Liver (tissue), 8 donors: ENCODE measurements at regions not wholly inside any gene's neighbourhood (a gene's known extent, or its start where the extent isn't known, plus 50 kb on each side); places are given as distances from the start of the nearest gene placed in this dataset.

ENCODE experiments used
- DNase-seq: peaks from one replicate; pipeline ENCODE4 v3.0.0-alpha.2; 2017; ENCODE audit warnings: low spot score
- H3K27ac ChIP-seq, 2 donors: one replicate each; pipeline ENCODE4 v1.7.0; 2013; ENCODE audit warnings: inconsistent platforms in 2 of 2, low read length in 2 of 2, control low read depth in 1 of 2, low read depth in 1 of 2, mild to moderate bottlenecking in 1 of 2
- H3K27me3 ChIP-seq, 4 donors: one replicate each; pipeline versions ENCODE4 v1.6.1 to v1.7.0; 2013; ENCODE audit warnings: low read length in 3 of 4, inconsistent platforms in 1 of 4, mild to moderate bottlenecking in 1 of 4, moderate library complexity in 1 of 4; ENCODE audit not compliant: control insufficient read depth in 4 of 4, insufficient read depth in 4 of 4
- H3K36me3 ChIP-seq, 4 donors: one replicate each; pipeline versions ENCODE4 v1.6.1 to v1.7.0; 2013; ENCODE audit warnings: low read length in 3 of 4, mild to moderate bottlenecking in 3 of 4, low read depth in 1 of 4, moderate library complexity in 1 of 4; ENCODE audit not compliant: control insufficient read depth in 4 of 4, insufficient read depth in 3 of 4
- H3K4me1 ChIP-seq, 4 donors: one replicate each; pipeline versions ENCODE4 v1.6.1 to v1.7.0; 2013; ENCODE audit warnings: low read length in 3 of 4, mild to moderate bottlenecking in 3 of 4, moderate library complexity in 1 of 4; ENCODE audit not compliant: control insufficient read depth in 4 of 4, insufficient read depth in 4 of 4
- H3K4me3 ChIP-seq, 3 donors: one replicate each; pipeline versions ENCODE4 v1.6.1 to v1.7.0; 2013; ENCODE audit warnings: low read length in 3 of 3, control low read depth in 1 of 3, low read depth in 1 of 3, mild to moderate bottlenecking in 1 of 3
- H3K9ac ChIP-seq, 2 donors: one replicate each; pipeline ENCODE4 v1.7.0; 2013; ENCODE audit warnings: low read length in 2 of 2, mild to moderate bottlenecking in 2 of 2, moderate library complexity in 2 of 2, control low read depth in 1 of 2, low read depth in 1 of 2
- H3K9me3 ChIP-seq, 4 donors: one replicate each; pipeline versions ENCODE4 v1.6.1 to v1.7.0; 2013; ENCODE audit warnings: low read length in 3 of 4; ENCODE audit not compliant: control insufficient read depth in 4 of 4
- ATF3 ChIP-seq: IDR thresholded peaks from 2 replicates; pipeline ENCODE4 v1.6.1; 2016; ENCODE audit warnings: antibody characterized with exemption
- CTCF ChIP-seq: fragments of 150-350 bp; IDR thresholded peaks from 2 replicates; pipeline ENCODE4 v1.5.1; 2017; ENCODE audit warnings: improper control_type of control experiment, low read depth, low read length; ENCODE audit not compliant: missing input control
- EGR1 ChIP-seq, 2 donors: IDR thresholded peaks; 2 replicates each; pipeline ENCODE4 v1.6.1; 2016 to 2018; ENCODE audit warnings: antibody characterized with exemption in 2 of 2, low read depth in 2 of 2
- FOXA1 ChIP-seq: IDR thresholded peaks from 2 replicates; pipeline ENCODE4 v1.6.1; 2016; ENCODE audit warnings: antibody characterized with exemption
- FOXA2 ChIP-seq: IDR thresholded peaks from 2 replicates; pipeline ENCODE4 v1.6.1; 2016; ENCODE audit warnings: antibody characterized with exemption
- GABPA ChIP-seq, 2 donors: IDR thresholded peaks in 1 of 2; conservative IDR thresholded peaks in 1 of 2; 2 replicates each; pipeline ENCODE4 v1.6.1; 2016; ENCODE audit warnings: antibody characterized with exemption in 2 of 2, mild to moderate bottlenecking in 1 of 2, moderate library complexity in 1 of 2
- HNF4A ChIP-seq, 2 donors: conservative IDR thresholded peaks; 2 replicates each; pipeline ENCODE4 v1.6.1; 2016; ENCODE audit warnings: antibody characterized with exemption in 2 of 2, mild to moderate bottlenecking in 2 of 2
- HNF4G ChIP-seq: IDR thresholded peaks from 2 replicates; pipeline ENCODE4 v1.6.1; 2016; ENCODE audit warnings: antibody characterized with exemption
- JUND ChIP-seq, 2 donors: IDR thresholded peaks; 2 replicates each; pipeline ENCODE4 v1.6.1; 2016; ENCODE audit warnings: antibody characterized with exemption in 2 of 2
- RAD21 ChIP-seq, 2 donors: IDR thresholded peaks; 2 replicates each; pipeline ENCODE4 v1.6.1; 2016; ENCODE audit warnings: antibody characterized with exemption in 2 of 2, mild to moderate bottlenecking in 2 of 2
- REST ChIP-seq: IDR thresholded peaks from 2 replicates; pipeline ENCODE4 v1.6.1; 2016; ENCODE audit warnings: antibody characterized with exemption, mild to moderate bottlenecking
- RXRA ChIP-seq, 2 donors: IDR thresholded peaks; 2 replicates each; pipeline ENCODE4 v1.6.1; 2017 to 2018; ENCODE audit warnings: antibody characterized with exemption in 2 of 2, mild to moderate bottlenecking in 1 of 2
- TAF1 ChIP-seq: conservative IDR thresholded peaks from 2 replicates; pipeline ENCODE4 v1.6.1; 2016; ENCODE audit warnings: antibody characterized with exemption, mild to moderate bottlenecking
- YY1 ChIP-seq: IDR thresholded peaks from 2 replicates; pipeline ENCODE4 v1.6.1; 2016; ENCODE audit warnings: antibody characterized with exemption, mild to moderate bottlenecking
- ZBTB33 ChIP-seq: IDR thresholded peaks from 2 replicates; pipeline ENCODE4 v1.6.1; 2016; ENCODE audit warnings: antibody characterized with exemption
- WGBS: extraction: QIAGEN DNeasy Blood & Tissue Kit; methylation state at CpG from one replicate; pipeline ENCODE4 v1.1.7; 2013; 5-methylcytosine and 5-hydroxymethylcytosine counted together
- donor health status: healthy.
- donor health status: healthy.
- donor health status: healthy.
- donor health status: healthy.
- donor health status: healthy.

GRCh38 chr5:110852541-110852940 is 113.7 kb downstream of the SLC25A46 start:
- no peak overlapping the region for H3K27ac ChIP-seq
- TF ChIP-seq GABPA (IDR thresholded peaks at IDR 0.05 in 1 of 2, conservative IDR thresholded peaks at IDR 0.05 in 1 of 2) = no peak
- no peak overlapping the region for H3K4me3 ChIP-seq
- no peak overlapping the region for H3K9ac ChIP-seq
- no peaks in the 10 kb centered on the region for H3K36me3 ChIP-seq
- 61% methylated on average over 1 of the region's 1 CpG for WGBS
- DNase-seq = no peak
- H3K27me3 ChIP-seq = no peaks in the 10 kb centered on the region
- no peaks in the 10 kb centered on the region for H3K4me1 ChIP-seq
- peaks cover 0 to 9% (median 0%) of the 10 kb centered on the region in 4 donors for H3K9me3 ChIP-seq

GRCh38 chr5:110853267-110853666 is 114.5 kb downstream of the SLC25A46 start:
- Histone ChIP-seq H3K4me1 (no peaks in the 10 kb centered on the region), H3K27ac (no peak overlapping the region), H3K36me3 (no peaks in the 10 kb centered on the region), H3K27me3 (no peaks in the 10 kb centered on the region), H3K9me3 (peaks cover 0 to 9% (median 0%) of the 10 kb centered on the region in 4 donors), H3K9ac (no peak overlapping the region), H3K4me3 (no peak overlapping the region)
- 66% methylated on average over 3 of the region's 3 CpGs for WGBS
- no peak for TF ChIP-seq REST
- no peak for TF ChIP-seq FOXA2
- no peak for TF ChIP-seq EGR1 (IDR thresholded peaks at IDR 0.05; ENCODE audit: low read depth in 2 of 2)
- no peak for TF ChIP-seq GABPA (IDR thresholded peaks at IDR 0.05 in 1 of 2, conservative IDR thresholded peaks at IDR 0.05 in 1 of 2)
- no peak for TF ChIP-seq RXRA (IDR thresholded peaks at IDR 0.05)
- DNase-seq = no peak

GRCh38 chr5:110854200-110854599 is 115.4 kb downstream of the SLC25A46 start:
- Histone ChIP-seq H3K4me3 (no peak overlapping the region), H3K36me3 (no peaks in the 10 kb centered on the region), H3K4me1 (no peaks in the 10 kb centered on the region), H3K9me3 (no peaks in the 10 kb centered on the region), H3K27ac (no peak overlapping the region), H3K27me3 (no peaks in the 10 kb centered on the region), H3K9ac (no peak overlapping the region)
- DNase-seq = no peak
- TF ChIP-seq RXRA (IDR thresholded peaks at IDR 0.05) = no peak
- TF ChIP-seq ATF3 = no peak
- TF ChIP-seq HNF4A (conservative IDR thresholded peaks at IDR 0.05) = no peak
- no peak for TF ChIP-seq EGR1 (IDR thresholded peaks at IDR 0.05; ENCODE audit: low read depth in 2 of 2)
- TF ChIP-seq CTCF = no peak
- TF ChIP-seq FOXA1 = no peak
- TF ChIP-seq REST = no peak
- TF ChIP-seq FOXA2 = no peak
- no peak for TF ChIP-seq ZBTB33
- no peak for TF ChIP-seq TAF1
- no peak for TF ChIP-seq RAD21 (IDR thresholded peaks at IDR 0.05)
- TF ChIP-seq HNF4G = no peak
- no peak for TF ChIP-seq JUND (IDR thresholded peaks at IDR 0.05)
- no peak for TF ChIP-seq GABPA (IDR thresholded peaks at IDR 0.05 in 1 of 2, conservative IDR thresholded peaks at IDR 0.05 in 1 of 2)
- TF ChIP-seq YY1 = no peak
- WGBS = 44% methylated on average over 1 of the region's 1 CpG
